ENCODE measurements at regions not wholly inside any gene's neighbourhood (a gene's known extent, or its start where the extent isn't known, plus 50 kb on each side); places are given as distances from the start of the nearest gene placed in this dataset.
"Not testable (repeated sequence)": the region's sequence is repeated elsewhere in the genome, so short reads cannot be mapped to it uniquely, and the experiment has no call there.

GRCh38 chr10:80713398-80713928 is 175.8 kb downstream of the SH2D4B start:
- no peak for TF ChIP-seq POLR2A (IDR thresholded peaks at IDR 0.05)
- no peak for TF ChIP-seq EP300 (IDR thresholded peaks at IDR 0.05)
- TF ChIP-seq CTCF (IDR thresholded peaks at IDR 0.05) = no peak
- no peak for TF ChIP-seq POLR2AphosphoS5 (IDR thresholded peaks at IDR 0.05)
- no peak overlapping the region for H3K27ac ChIP-seq

GRCh38 chr10:80714566-80714965 is 176.9 kb downstream of the SH2D4B start:
- Histone ChIP-seq H3K9me3 (no peaks in the 10 kb centered on the region), H3K4me1 (no peaks in the 10 kb centered on the region), H3K36me3 (no peaks in the 10 kb centered on the region), H3K27me3 (peaks cover 5% of the 10 kb centered on the region), H3K27ac (no peak overlapping the region), H3K4me3 (no peak overlapping the region)
- no peak for ATAC-seq
- 83 to 91% methylated on average over 6 of the region's 11 CpGs for WGBS, 2 donors (ENCODE audit: low coverage in 1 of 2)
- no peak for TF ChIP-seq POLR2A (IDR thresholded peaks at IDR 0.05)
- no peak for TF ChIP-seq CTCF (IDR thresholded peaks at IDR 0.05)
- no peak for TF ChIP-seq EP300 (IDR thresholded peaks at IDR 0.05)
- no peak for TF ChIP-seq POLR2AphosphoS5 (IDR thresholded peaks at IDR 0.05)

More at GRCh38 chr10:80713398-80713928, 175.8 kb downstream of the SH2D4B start:
- no peak overlapping the region for H3K4me3 ChIP-seq
- peaks cover 5% of the 10 kb centered on the region for H3K27me3 ChIP-seq
- no peaks in the 10 kb centered on the region for H3K4me1 ChIP-seq
- no peak for ATAC-seq
- H3K36me3 ChIP-seq = no peaks in the 10 kb centered on the region
- no peaks in the 10 kb centered on the region for H3K9me3 ChIP-seq
- WGBS, 2 donors (ENCODE audit: low coverage in 1 of 2) = 61 to 79% methylated on average over 3 to 8 of the region's 11 CpGs

GRCh38 chr10:80718024-80718423 is 180.3 kb downstream of the SH2D4B start:
- ATAC-seq = no peak
- H3K27ac ChIP-seq = no peak overlapping the region

GRCh38 chr10:80719935-80720334 is 182.2 kb downstream of the SH2D4B start:
- no peak for ATAC-seq
- Histone ChIP-seq H3K36me3 (no peaks in the 10 kb centered on the region), H3K9me3 (no peaks in the 10 kb centered on the region), H3K4me3 (no peak overlapping the region), H3K4me1 (no peaks in the 10 kb centered on the region), H3K27me3 (peaks cover 1% of the 10 kb centered on the region), H3K27ac (no peak overlapping the region)
- WGBS, 2 donors (ENCODE audit: low coverage in 1 of 2) = 82 to 92% methylated on average over 4 to 5 of the region's 5 CpGs
- TF ChIP-seq CTCF (IDR thresholded peaks at IDR 0.05) (no peak), POLR2AphosphoS5 (IDR thresholded peaks at IDR 0.05) (no peak), EP300 (IDR thresholded peaks at IDR 0.05) (no peak), POLR2A (IDR thresholded peaks at IDR 0.05) (no peak)

More at GRCh38 chr10:80718024-80718423, 180.3 kb downstream of the SH2D4B start:
- no peaks in the 10 kb centered on the region for H3K4me1 ChIP-seq
- no peak overlapping the region for H3K4me3 ChIP-seq
- WGBS, 2 donors (ENCODE audit: low coverage in 1 of 2) = 40% methylated on average over 2 of the region's 3 CpGs; no CpG with 5 or more reads in 1 of the 2 donors
- TF ChIP-seq EP300 (IDR thresholded peaks at IDR 0.05) = no peak
- no peak for TF ChIP-seq POLR2A (IDR thresholded peaks at IDR 0.05)
- no peak for TF ChIP-seq CTCF (IDR thresholded peaks at IDR 0.05)
- TF ChIP-seq POLR2AphosphoS5 (IDR thresholded peaks at IDR 0.05) = no peak
- no peaks in the 10 kb centered on the region for H3K36me3 ChIP-seq
- H3K9me3 ChIP-seq = no peaks in the 10 kb centered on the region
- peaks cover 5% of the 10 kb centered on the region for H3K27me3 ChIP-seq

- TF ChIP-seq POLR2A (IDR thresholded peaks at IDR 0.05) (no peak), EP300 (IDR thresholded peaks at IDR 0.05) (no peak), POLR2AphosphoS5 (IDR thresholded peaks at IDR 0.05) (no peak)
- 58 to 63% methylated on average over 3 of the region's 3 CpGs for WGBS, 2 donors (ENCODE audit: low coverage in 1 of 2)
- H3K27me3 ChIP-seq = no peaks in the 10 kb centered on the region
- no peaks in the 10 kb centered on the region for H3K36me3 ChIP-seq
- H3K4me1 ChIP-seq = no peaks in the 10 kb centered on the region
- no peak overlapping the region for H3K4me3 ChIP-seq
- H3K27ac ChIP-seq = no peak overlapping the region
- no peaks in the 10 kb centered on the region for H3K9me3 ChIP-seq
- no peak for ATAC-seq
Observed at GRCh38 chr10:80720549-80720948, 182.8 kb downstream of the SH2D4B start.

- not testable (repeated sequence) for H3K27me3 ChIP-seq, ATAC-seq, H3K9me3 ChIP-seq, H3K4me3 ChIP-seq, H3K27ac ChIP-seq, H3K36me3 ChIP-seq, H3K4me1 ChIP-seq
- WGBS, 2 donors (ENCODE audit: low coverage in 1 of 2) = 83 to 95% methylated on average over 1 to 6 of the region's 15 CpGs
Observed at GRCh38 chr10:80728354-80728753, 190.7 kb downstream of the SH2D4B start.
